PC-3 (cell line): ENCODE measurements at regions not wholly inside any gene's neighbourhood (a gene's known extent, or its start where the extent isn't known, plus 50 kb on each side); places are given as distances from the start of the nearest gene placed in this dataset.

Experiments
- ATAC-seq: fragments of 200-7000 bp; cut with Tn5 transposase; 2 replicates; pipeline ENCODE4 v1.9.1; 2020; ENCODE audit warnings: mild to moderate bottlenecking, moderate library complexity
- BruUV-seq: library from RNA; stranded (reverse); fragments of 400-500 nt; replicated peaks from 2 replicates; lab custom pipeline; 2021; lab: Mats Ljungman, UMichigan
- CTCF ChIA-PET: fragments of 300-600 bp; sonication (Branson Sonifier 250); formaldehyde crosslinking; loops from one replicate; lab custom pipeline; 2022; ENCODE audit warnings: antibody characterized with exemption; lab: Charles Lee
- POLR2A ChIA-PET: fragments of 300-600 bp; sonication (Branson Sonifier 250); formaldehyde crosslinking; loops from one replicate; lab custom pipeline; 2022; ENCODE audit warnings: antibody characterized with exemption; ENCODE audit not compliant: unreplicated experiment; lab: Charles Lee
- DNase-seq: peaks from one replicate; pipeline ENCODE4 v3.0.0-alpha.2; 2015
- H2AFZ ChIP-seq: fragments of 300-600 bp; sonication (generic); 2 replicates; pipeline ENCODE4 v1.6.0; 2016; ENCODE audit warnings: antibody characterized with exemption, low read length
- H3F3A ChIP-seq: fragments of 300-600 bp; sonication (generic); one replicate; pipeline ENCODE4 v1.6.0; 2017; ENCODE audit warnings: antibody characterized with exemption, low read length, control low read depth, mild to moderate bottlenecking; ENCODE audit not compliant: unreplicated experiment
- H3K27ac ChIP-seq: fragments of 300-600 bp; sonication (generic); 2 replicates; pipeline ENCODE4 v1.5.1; 2016; ENCODE audit warnings: mild to moderate bottlenecking, low read length
- H3K27me3 ChIP-seq: fragments of 300-600 bp; sonication (generic); 2 replicates; pipeline ENCODE4 v1.6.1; 2016; ENCODE audit warnings: low read length, mixed read lengths
- H3K36me3 ChIP-seq: fragments of 300-600 bp; sonication (generic); 2 replicates; pipeline ENCODE4 v1.6.1; 2016; ENCODE audit warnings: low read depth, mixed run types, low read length, mixed read lengths
- H3K4me1 ChIP-seq: fragments of 300-600 bp; sonication (generic); 2 replicates; pipeline ENCODE4 v1.5.1; 2016; ENCODE audit warnings: low read length; ENCODE audit not compliant: insufficient read depth
- H3K4me2 ChIP-seq: fragments of 300-600 bp; sonication (generic); 2 replicates; pipeline ENCODE4 v1.6.0; 2016; ENCODE audit warnings: low read length
- H3K4me3 ChIP-seq: fragments of 300-600 bp; sonication (generic); 2 replicates; pipeline ENCODE4 v1.5.1; 2016; ENCODE audit warnings: mild to moderate bottlenecking, low read length, mixed read lengths
- H3K79me2 ChIP-seq: fragments of 300-600 bp; sonication (generic); 2 replicates; pipeline ENCODE4 v1.6.1; 2017; ENCODE audit warnings: low read length, mixed read lengths
- H3K9ac ChIP-seq: fragments of 300-600 bp; sonication (generic); 2 replicates; pipeline ENCODE4 v1.6.0; 2016; ENCODE audit warnings: mild to moderate bottlenecking, low read length
- H3K9me2 ChIP-seq: fragments of 300-600 bp; sonication (generic); replicated peaks from 2 replicates; pipeline ENCODE4 v1.6.1; 2016; ENCODE audit warnings: mixed run types, low read length, mixed read lengths
- H3K9me3 ChIP-seq: fragments of 300-600 bp; sonication (generic); 2 replicates; pipeline ENCODE4 v1.6.1; 2016; ENCODE audit warnings: low read length, mixed read lengths
- H4K20me1 ChIP-seq: fragments of 300-600 bp; sonication (generic); 2 replicates; pipeline ENCODE4 v1.6.1; 2016; ENCODE audit warnings: low read length, mixed read lengths
- CTCF ChIP-seq: fragments of 300-600 bp; sonication (generic); conservative IDR thresholded peaks from 2 replicates; pipeline ENCODE4 v1.5.1; 2017; ENCODE audit warnings: antibody characterized with exemption, low read depth, mild to moderate bottlenecking, low read length
- EZH2 ChIP-seq: fragments of 300-600 bp; sonication (generic); IDR thresholded peaks from one replicate; pipeline ENCODE4 v1.6.1; 2017; ENCODE audit warnings: antibody characterized with exemption, mild to moderate bottlenecking, low read length; ENCODE audit not compliant: unreplicated experiment
- EZH2phosphoT487 ChIP-seq: fragments of 300-600 bp; sonication (generic); IDR thresholded peaks from 2 replicates; pipeline ENCODE4 v1.6.1; 2018; ENCODE audit warnings: mild to moderate bottlenecking, antibody characterized with exemption, low read length, borderline replicate concordance
- intact Hi-C: fragments of 100-400 bp; cut with micrococcal nuclease; formaldehyde crosslinking; loops from 2 replicates; pipeline ENCODE4 v1.9.0; 2023

- H2AFZ ChIP-seq, result no peak overlapping the region
- H3F3A ChIP-seq, result no peaks in the 10 kb centered on the region
- intact Hi-C loops, result no loop called here
- CTCF ChIA-PET, result no interaction called here
- H3K4me3 ChIP-seq, result no peak overlapping the region
- POLR2A ChIA-PET, result interaction anchor here (0.6 kb wide), 1 partner anchor 20 kb away, joined by 4 read pairs; no protein-coding TSS in a partner anchor
- H3K9ac ChIP-seq, result no peak overlapping the region
- no peak for TF ChIP-seq EZH2
- TF ChIP-seq EZH2phosphoT487, result no peak
- TF ChIP-seq CTCF, result no peak
- no peak overlapping the region for H3K4me2 ChIP-seq
- peaks cover 15% of the 10 kb centered on the region for H3K4me1 ChIP-seq
- no TSS peak for BruUV-seq
- H3K9me2 ChIP-seq, result no peaks in the 10 kb centered on the region
- H4K20me1 ChIP-seq, result no peaks in the 10 kb centered on the region
- H3K36me3 ChIP-seq, result no peaks in the 10 kb centered on the region
- no peaks in the 10 kb centered on the region for H3K9me3 ChIP-seq
- DNase-seq (no peak), ATAC-seq (no peak)
- H3K79me2 ChIP-seq, result no peaks in the 10 kb centered on the region
- no peak overlapping the region for H3K27ac ChIP-seq
- no peaks in the 10 kb centered on the region for H3K27me3 ChIP-seq
These were observed 243.6 kb upstream of the PRSS58 start for GRCh38 chr7:142501434-142501833.

DNA sequence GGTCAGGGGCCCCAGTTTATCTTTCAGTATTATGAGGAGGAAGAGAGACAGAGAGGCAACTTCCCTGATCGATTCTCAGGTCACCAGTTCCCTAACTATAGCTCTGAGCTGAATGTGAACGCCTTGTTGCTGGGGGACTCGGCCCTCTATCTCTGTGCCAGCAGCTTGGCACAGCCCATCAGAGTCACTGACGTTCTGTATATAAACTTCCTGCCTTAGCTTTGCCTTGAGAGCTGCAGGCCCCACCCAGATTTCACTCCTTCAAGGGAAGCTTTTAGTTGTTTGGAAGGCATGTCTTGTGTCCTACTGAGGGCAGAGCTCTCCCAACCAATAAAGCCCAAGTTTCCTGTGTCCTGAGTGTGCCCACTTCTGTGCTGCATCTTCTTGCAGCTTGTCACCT, 242.5 kb upstream of the PRSS58 start:
- no peaks in the 10 kb centered on the region for H3K9me2 ChIP-seq
- H3K4me1 ChIP-seq, result peaks cover 9% of the 10 kb centered on the region; the same call in 1 of the 2 replicates
- ChIA-PET CTCF (interaction anchor here (0.9 kb wide), 1 partner anchor 39 kb away, joined by 3 read pairs; no protein-coding TSS in a partner anchor), POLR2A (no interaction called here)
- H3F3A ChIP-seq, result no peaks in the 10 kb centered on the region
- TF ChIP-seq EZH2, result no peak
- TF ChIP-seq EZH2phosphoT487, result no peak
- no peak for TF ChIP-seq CTCF
- H3K36me3 ChIP-seq, result no peaks in the 10 kb centered on the region
- no peaks in the 10 kb centered on the region for H3K9me3 ChIP-seq
- intact Hi-C loops, result no loop called here
- no peak overlapping the region for H3K9ac ChIP-seq
- H3K4me2 ChIP-seq, result no peak overlapping the region
- no peaks in the 10 kb centered on the region for H3K27me3 ChIP-seq
- DNase-seq (no peak), ATAC-seq (no peak)
- BruUV-seq, result no TSS peak
- no peak overlapping the region for H2AFZ ChIP-seq
- H3K4me3 ChIP-seq, result no peak overlapping the region
- H3K27ac ChIP-seq, result no peak overlapping the region
- H3K79me2 ChIP-seq, result no peaks in the 10 kb centered on the region
- H4K20me1 ChIP-seq, result no peaks in the 10 kb centered on the region

GRCh38 chr7:142499635-142500034, 241.8 kb upstream of the PRSS58 start:
- Histone ChIP-seq H3K4me2 (no peak overlapping the region), H3K9me3 (no peaks in the 10 kb centered on the region), H3K9me2 (no peaks in the 10 kb centered on the region), H4K20me1 (no peaks in the 10 kb centered on the region), H3K36me3 (no peaks in the 10 kb centered on the region), H3K27me3 (no peaks in the 10 kb centered on the region), H3K79me2 (no peaks in the 10 kb centered on the region), H3F3A (no peaks in the 10 kb centered on the region), H2AFZ (no peak overlapping the region), H3K4me1 (peaks cover 9% of the 10 kb centered on the region; the same call in 1 of the 2 replicates), H3K9ac (no peak overlapping the region), H3K4me3 (no peak overlapping the region), H3K27ac (no peak overlapping the region)
- ATAC-seq (no peak), DNase-seq (no peak)
- intact Hi-C loops, result no loop called here
- TF ChIP-seq CTCF (no peak), EZH2 (no peak), EZH2phosphoT487 (no peak)
- CTCF ChIA-PET, result interaction anchor here (0.6 to 0.9 kb wide), 2 partner anchors 8 to 38 kb away, joined by 3 read pairs; no protein-coding TSS in a partner anchor
- POLR2A ChIA-PET, result no interaction called here
- BruUV-seq, result no TSS peak
